ENCODE measurements at regions not wholly inside any gene's neighbourhood (a gene's known extent, or its start where the extent isn't known, plus 50 kb on each side); places are given as distances from the start of the nearest gene placed in this dataset.

DNA sequence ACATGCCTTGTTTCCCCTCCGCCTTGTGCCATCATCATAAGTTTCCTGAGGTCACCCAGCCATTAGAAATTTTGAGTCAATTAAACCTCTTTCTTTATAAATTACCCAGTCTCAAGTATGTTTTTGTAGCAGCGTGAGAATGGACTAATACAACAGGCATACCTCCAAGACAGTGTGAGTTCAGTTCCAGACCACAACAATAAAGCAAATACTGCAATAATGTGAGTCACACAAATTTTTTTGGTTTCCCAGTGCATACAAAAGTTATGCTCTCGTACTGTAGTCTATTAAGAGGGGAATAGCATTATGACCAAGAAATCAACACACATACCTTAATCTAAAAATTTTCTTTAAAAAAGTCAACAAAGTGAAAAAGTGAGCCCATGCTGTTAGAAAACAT is 217.2 kb downstream of the NR4A2 start:
- ChIA-PET POLR2A (no interaction called here), CTCF (no interaction called here)
- no peak for TF ChIP-seq ZNF384 (IDR thresholded peaks at IDR 0.05)
- no peak for TF ChIP-seq ELF4 (IDR thresholded peaks at IDR 0.05)
- TF ChIP-seq HDGF (IDR thresholded peaks at IDR 0.05; ENCODE audit: borderline replicate concordance) = no peak
- no peak for TF ChIP-seq BHLHE40 (IDR thresholded peaks at IDR 0.05; ENCODE audit: borderline replicate concordance)
- TF ChIP-seq SUZ12 (IDR thresholded peaks at IDR 0.05) = no peak
- no peak for TF ChIP-seq FOXK2 (IDR thresholded peaks at IDR 0.05)
- no peak for TF ChIP-seq SP1 (IDR thresholded peaks at IDR 0.05)
- TF ChIP-seq LEF1 (IDR thresholded peaks at IDR 0.05; ENCODE audit: borderline replicate concordance) = no peak
- no peak for TF ChIP-seq L3MBTL2 (conservative IDR thresholded peaks at IDR 0.05)
- no peak for DNase-seq (ENCODE audit: extremely low spot score)

DNA sequence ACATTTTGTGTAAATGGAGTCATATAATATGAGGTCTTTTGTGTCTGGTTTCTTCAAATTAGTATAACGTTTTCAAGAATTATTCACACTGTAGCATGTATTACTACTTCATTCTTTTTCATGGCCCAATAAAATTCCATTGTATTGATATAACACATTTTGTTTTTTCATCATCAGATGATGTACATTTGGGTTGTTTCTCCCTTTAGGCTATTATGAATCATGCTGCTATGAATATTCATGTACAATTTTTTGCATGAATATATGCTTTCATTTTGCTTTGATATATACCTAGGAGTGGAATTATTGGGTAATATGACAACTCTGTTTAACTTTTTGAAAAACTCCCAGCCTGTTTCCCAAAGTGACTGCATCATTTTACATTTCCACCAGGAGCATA is 220.2 kb downstream of the NR4A2 start:
- TF ChIP-seq CTBP1 (IDR thresholded peaks at IDR 0.05; ENCODE audit: borderline replicate concordance) (no peak), FOXK2 (IDR thresholded peaks at IDR 0.05) (no peak), SP1 (IDR thresholded peaks at IDR 0.05) (no peak), ZNF384 (IDR thresholded peaks at IDR 0.05) (no peak), BHLHE40 (IDR thresholded peaks at IDR 0.05; ENCODE audit: borderline replicate concordance) (no peak), TARDBP (IDR thresholded peaks at IDR 0.05) (no peak), LEF1 (IDR thresholded peaks at IDR 0.05; ENCODE audit: borderline replicate concordance) (no peak), FOXA1 (IDR thresholded peaks at IDR 0.05) (no peak), NFRKB (IDR thresholded peaks at IDR 0.05) (no peak), HDGF (IDR thresholded peaks at IDR 0.05; ENCODE audit: borderline replicate concordance) (no peak), SUZ12 (IDR thresholded peaks at IDR 0.05) (no peak), L3MBTL2 (conservative IDR thresholded peaks at IDR 0.05) (no peak), ELF4 (IDR thresholded peaks at IDR 0.05) (no peak), FOXM1 (IDR thresholded peaks at IDR 0.05; ENCODE audit: borderline replicate concordance) (no peak)
- TF ChIP-seq, protein P1, sequence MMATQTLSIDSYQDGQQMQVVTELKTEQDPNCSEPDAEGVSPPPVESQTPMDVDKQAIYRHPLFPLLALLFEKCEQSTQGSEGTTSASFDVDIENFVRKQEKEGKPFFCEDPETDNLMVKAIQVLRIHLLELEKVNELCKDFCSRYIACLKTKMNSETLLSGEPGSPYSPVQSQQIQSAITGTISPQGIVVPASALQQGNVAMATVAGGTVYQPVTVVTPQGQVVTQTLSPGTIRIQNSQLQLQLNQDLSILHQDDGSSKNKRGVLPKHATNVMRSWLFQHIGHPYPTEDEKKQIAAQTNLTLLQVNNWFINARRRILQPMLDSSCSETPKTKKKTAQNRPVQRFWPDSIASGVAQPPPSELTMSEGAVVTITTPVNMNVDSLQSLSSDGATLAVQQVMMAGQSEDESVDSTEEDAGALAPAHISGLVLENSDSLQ (IDR thresholded peaks at IDR 0.05) = no peak
- ChIA-PET CTCF (no interaction called here), POLR2A (no interaction called here)
- DNase-seq (ENCODE audit: extremely low spot score) = no peak

DNA sequence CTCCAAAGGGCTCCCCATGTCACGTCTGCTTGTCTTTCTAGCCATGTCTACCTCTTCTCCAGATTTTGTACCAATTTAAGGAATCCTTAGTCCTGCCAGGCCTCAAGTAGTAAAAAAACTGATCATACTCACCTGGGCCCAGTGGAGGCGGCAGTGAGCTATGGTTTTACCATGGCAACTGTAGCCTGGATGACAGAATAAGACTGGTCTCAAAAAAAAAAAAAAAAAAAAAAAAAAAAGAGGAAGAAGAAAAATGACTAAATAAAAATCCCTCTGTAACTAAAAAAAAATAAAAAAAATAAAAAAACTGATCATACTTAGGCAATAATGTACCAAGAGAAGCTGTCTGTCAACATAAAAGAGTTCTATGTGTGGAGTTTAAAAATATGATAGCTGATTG is 221.6 kb downstream of the NR4A2 start:
- ChIA-PET POLR2A (no interaction called here), CTCF (interaction anchor here (0.6 to 0.7 kb wide), 2 partner anchors 64 to 111 kb away, joined by 3 to 7 read pairs; no protein-coding TSS in a partner anchor)

DNA sequence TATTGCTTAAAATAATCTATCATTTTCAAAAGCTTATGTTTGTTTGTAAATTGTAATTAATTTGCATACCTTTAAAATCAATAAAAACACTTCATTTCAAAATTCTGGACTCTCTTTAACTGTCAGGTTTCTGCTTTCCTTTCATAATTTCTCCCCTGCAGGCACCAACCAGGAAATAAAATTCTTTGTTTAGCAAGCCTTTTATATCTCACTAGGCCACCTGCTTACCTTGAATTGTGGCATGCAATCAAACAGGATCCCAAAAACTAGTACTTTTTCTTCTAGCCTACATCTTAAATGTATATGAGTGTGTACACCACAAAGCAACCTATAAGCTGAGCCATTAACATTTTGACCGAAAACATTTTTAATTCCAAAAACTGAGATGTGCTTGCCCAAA is 233.1 kb downstream of the NR4A2 start:
- no peak for TF ChIP-seq FOXM1 (IDR thresholded peaks at IDR 0.05; ENCODE audit: borderline replicate concordance)
- no peak for TF ChIP-seq L3MBTL2 (conservative IDR thresholded peaks at IDR 0.05)
- no peak for TF ChIP-seq ZNF384 (IDR thresholded peaks at IDR 0.05)
- no peak for TF ChIP-seq SUZ12 (IDR thresholded peaks at IDR 0.05)
- no peak for TF ChIP-seq FOXK2 (IDR thresholded peaks at IDR 0.05)
- no peak for TF ChIP-seq CTBP1 (IDR thresholded peaks at IDR 0.05; ENCODE audit: borderline replicate concordance)
- no peak for TF ChIP-seq SP1 (IDR thresholded peaks at IDR 0.05)
- ChIA-PET POLR2A (no interaction called here), CTCF (no interaction called here)
- no peak for DNase-seq (ENCODE audit: extremely low spot score)

More for the DNA sequence above, 221.6 kb downstream of the NR4A2 start:
- no peak for TF ChIP-seq FOXK2 (IDR thresholded peaks at IDR 0.05)
- TF ChIP-seq L3MBTL2 (conservative IDR thresholded peaks at IDR 0.05) = no peak
- no peak for TF ChIP-seq FOXA1 (IDR thresholded peaks at IDR 0.05)
- TF ChIP-seq, protein P1 (IDR thresholded peaks at IDR 0.05) = peak; percentile 5; the same call in 1 of the 2 replicates
- TF ChIP-seq TARDBP (IDR thresholded peaks at IDR 0.05) = no peak
- no peak for TF ChIP-seq CTBP1 (IDR thresholded peaks at IDR 0.05; ENCODE audit: borderline replicate concordance)
- TF ChIP-seq ZNF384 (IDR thresholded peaks at IDR 0.05) = peak; percentile 89
- no peak for TF ChIP-seq ELF4 (IDR thresholded peaks at IDR 0.05)
- peak; percentile 18 for DNase-seq (ENCODE audit: extremely low spot score)

DNA sequence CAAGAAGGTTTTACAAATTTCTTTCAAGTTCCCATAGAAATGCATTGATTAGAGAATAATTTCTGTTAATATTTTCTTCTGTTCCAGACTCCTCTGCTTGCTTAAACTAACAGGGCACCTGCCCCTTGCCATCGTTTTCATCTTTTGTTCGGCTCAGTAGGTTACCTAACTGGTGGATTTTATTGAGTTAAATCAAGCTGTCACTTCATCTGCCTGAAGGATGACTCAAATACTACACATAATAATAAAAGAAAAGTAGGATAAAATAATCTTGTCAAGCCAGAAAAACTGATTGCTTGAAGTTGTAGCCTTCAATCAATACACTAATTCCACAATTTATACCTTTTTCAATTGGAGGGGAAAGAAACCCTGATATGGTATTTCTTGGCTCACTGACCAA is 234.0 kb downstream of the NR4A2 start:
- ChIA-PET POLR2A (no interaction called here), CTCF (no interaction called here)
- no peak for DNase-seq (ENCODE audit: extremely low spot score)
- no peak for TF ChIP-seq LEF1 (IDR thresholded peaks at IDR 0.05; ENCODE audit: borderline replicate concordance)
- TF ChIP-seq ZNF384 (IDR thresholded peaks at IDR 0.05) = no peak
- no peak for TF ChIP-seq SUZ12 (IDR thresholded peaks at IDR 0.05)
- TF ChIP-seq SP1 (IDR thresholded peaks at IDR 0.05) = no peak
- TF ChIP-seq CTBP1 (IDR thresholded peaks at IDR 0.05; ENCODE audit: borderline replicate concordance) = no peak

DNA sequence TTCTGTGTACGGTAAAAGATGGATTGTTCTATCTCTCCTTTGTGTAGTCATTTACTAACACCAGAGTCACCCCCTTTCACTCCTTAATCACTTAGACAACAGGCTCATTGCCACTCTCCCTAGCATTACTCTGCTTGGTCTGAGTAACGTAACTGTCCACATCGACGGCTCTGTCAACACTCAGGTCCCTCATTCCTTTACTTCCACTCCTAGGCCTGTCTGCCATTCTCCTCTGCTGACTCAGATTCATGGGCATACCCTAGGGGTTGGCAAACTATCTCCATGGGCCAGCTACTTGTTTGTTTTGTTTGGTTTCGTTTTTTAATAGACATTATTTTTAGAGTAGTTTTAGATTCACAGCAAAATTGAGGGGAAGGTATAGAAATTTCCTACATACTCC is 243.9 kb downstream of the NR4A2 start:
- no peak for DNase-seq (ENCODE audit: extremely low spot score)
- POLR2A ChIA-PET = no interaction called here
- CTCF ChIA-PET = no interaction called here
- no peak for TF ChIP-seq ARNT (IDR thresholded peaks at IDR 0.05)
- no peak for TF ChIP-seq ELF4 (IDR thresholded peaks at IDR 0.05)
- TF ChIP-seq CTBP1 (IDR thresholded peaks at IDR 0.05; ENCODE audit: borderline replicate concordance) = no peak
- TF ChIP-seq LEF1 (IDR thresholded peaks at IDR 0.05; ENCODE audit: borderline replicate concordance) = no peak
- TF ChIP-seq TARDBP (IDR thresholded peaks at IDR 0.05) = no peak
- TF ChIP-seq L3MBTL2 (conservative IDR thresholded peaks at IDR 0.05) = no peak
- TF ChIP-seq FOXK2 (IDR thresholded peaks at IDR 0.05) = no peak
- TF ChIP-seq FOXA1 (IDR thresholded peaks at IDR 0.05) = no peak
- TF ChIP-seq ZNF384 (IDR thresholded peaks at IDR 0.05) = no peak
- no peak for TF ChIP-seq SUZ12 (IDR thresholded peaks at IDR 0.05)

DNA sequence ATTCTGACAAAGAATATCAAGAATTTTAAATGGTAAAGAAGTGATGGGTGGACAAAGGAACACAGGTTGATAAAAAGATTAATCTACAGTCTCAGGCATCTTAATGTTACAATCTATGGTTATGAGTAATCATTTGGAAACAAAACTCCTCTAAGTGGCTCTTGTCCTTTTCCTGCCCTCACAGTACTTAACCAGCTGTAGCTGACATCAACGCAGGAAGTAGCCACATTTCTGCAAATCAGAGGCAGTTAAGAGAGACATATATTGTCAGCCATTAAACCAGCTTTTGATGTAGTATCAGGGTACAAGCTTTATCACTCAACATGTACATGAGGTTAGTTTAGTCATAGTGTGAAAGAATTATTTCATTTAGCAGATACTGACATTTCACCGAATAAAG is 244.6 kb downstream of the NR4A2 start:
- CTCF ChIA-PET = no interaction called here
- TF ChIP-seq L3MBTL2 (conservative IDR thresholded peaks at IDR 0.05) (no peak), CTBP1 (IDR thresholded peaks at IDR 0.05; ENCODE audit: borderline replicate concordance) (no peak), ARNT (IDR thresholded peaks at IDR 0.05) (no peak), FOXM1 (IDR thresholded peaks at IDR 0.05; ENCODE audit: borderline replicate concordance) (no peak), FOXA1 (IDR thresholded peaks at IDR 0.05) (no peak), SUZ12 (IDR thresholded peaks at IDR 0.05) (no peak), TARDBP (IDR thresholded peaks at IDR 0.05) (no peak), LEF1 (IDR thresholded peaks at IDR 0.05; ENCODE audit: borderline replicate concordance) (no peak), FOXK2 (IDR thresholded peaks at IDR 0.05) (no peak), HDGF (IDR thresholded peaks at IDR 0.05; ENCODE audit: borderline replicate concordance) (no peak), ELF4 (IDR thresholded peaks at IDR 0.05) (no peak), BHLHE40 (IDR thresholded peaks at IDR 0.05; ENCODE audit: borderline replicate concordance) (no peak), NFRKB (IDR thresholded peaks at IDR 0.05) (no peak), SP1 (IDR thresholded peaks at IDR 0.05) (no peak), ZNF384 (IDR thresholded peaks at IDR 0.05) (no peak)
- TF ChIP-seq, protein P1 (IDR thresholded peaks at IDR 0.05) = no peak
- DNase-seq (ENCODE audit: extremely low spot score) = no peak

More for the DNA sequence above, 244.6 kb downstream of the NR4A2 start:
- POLR2A ChIA-PET = no interaction called here
